D721Med (cell line): ENCODE measurements at regions not wholly inside any gene's neighbourhood (a gene's known extent, or its start where the extent isn't known, plus 50 kb on each side); places are given as distances from the start of the nearest gene placed in this dataset.

ENCODE experiments used
- DNase-seq: peaks from one replicate; pipeline ENCODE4 v3.0.0; 2011; ENCODE audit warnings: low spot score; ENCODE audit not compliant: insufficient read length
- FAIRE-seq: peaks from 2 replicates; lab custom pipeline; 2011; peaks lifted over from hg19 to GRCh38; lab: Jason Lieb, UNC
- TF ChIP-seq, protein P1 (sequence below): IDR thresholded peaks from 2 replicates; pipeline ENCODE4 v1.5.1; 2012; ENCODE audit warnings: mild to moderate bottlenecking, control low read depth; ENCODE audit not compliant: insufficient read depth; ENCODE audit errors: missing control alignments

DNA sequence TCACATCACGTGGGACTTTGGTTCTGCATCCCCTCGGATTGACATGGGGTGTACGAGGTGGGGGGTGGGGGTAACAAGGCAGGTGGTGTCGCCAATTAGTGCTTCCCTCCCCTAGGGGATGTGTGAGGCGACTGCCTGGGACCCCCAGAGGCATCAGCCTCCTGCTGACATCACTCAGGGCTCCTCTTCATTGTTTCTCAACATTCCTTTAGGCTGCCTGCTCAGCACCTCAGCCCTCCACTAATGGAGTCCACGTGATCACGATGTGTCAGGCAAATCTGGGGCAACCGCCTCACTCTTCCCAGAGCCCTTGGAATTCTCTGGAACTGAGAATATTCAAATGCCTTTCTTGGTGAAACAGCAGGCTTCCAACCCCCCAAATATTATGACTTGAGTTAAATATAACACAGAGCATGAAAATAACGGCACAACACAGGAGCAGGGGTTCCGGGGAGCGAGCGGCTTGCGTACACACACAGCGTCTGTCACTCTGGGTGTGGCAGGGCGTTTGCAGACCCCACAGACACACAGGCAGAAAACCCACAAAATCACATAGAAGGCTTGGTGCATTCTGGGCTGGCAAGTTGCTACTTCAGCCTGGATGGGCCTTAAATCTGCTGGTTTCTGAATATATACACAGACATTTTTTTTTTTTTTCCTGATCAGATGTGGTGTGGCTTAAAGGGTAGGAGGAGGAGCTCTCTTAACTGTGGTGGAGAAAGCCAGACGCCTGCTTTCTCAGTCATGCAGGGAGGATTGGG, 170.1 kb upstream of the CADM1 start:
- no peak for DNase-seq

DNA sequence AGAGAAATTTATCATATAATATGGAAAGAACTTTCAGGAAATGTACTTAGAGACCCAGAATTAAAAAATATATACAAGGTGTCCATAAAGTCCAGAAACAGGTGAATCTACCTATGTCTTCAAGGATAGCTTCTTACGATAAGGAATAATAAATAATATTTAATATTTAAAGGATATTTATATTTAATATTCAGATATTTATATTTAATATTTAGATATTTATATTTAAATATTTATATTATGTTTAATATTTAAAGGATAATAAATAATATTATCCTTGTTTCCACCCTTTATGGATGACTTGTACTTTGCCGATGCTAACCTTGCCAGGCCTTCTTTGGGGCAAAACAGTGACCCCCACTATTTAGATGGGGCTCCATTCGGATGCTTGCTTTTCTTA, 169.5 kb upstream of the CADM1 start:
- no peak for DNase-seq
- no peak for FAIRE-seq
- TF ChIP-seq, protein P1, sequence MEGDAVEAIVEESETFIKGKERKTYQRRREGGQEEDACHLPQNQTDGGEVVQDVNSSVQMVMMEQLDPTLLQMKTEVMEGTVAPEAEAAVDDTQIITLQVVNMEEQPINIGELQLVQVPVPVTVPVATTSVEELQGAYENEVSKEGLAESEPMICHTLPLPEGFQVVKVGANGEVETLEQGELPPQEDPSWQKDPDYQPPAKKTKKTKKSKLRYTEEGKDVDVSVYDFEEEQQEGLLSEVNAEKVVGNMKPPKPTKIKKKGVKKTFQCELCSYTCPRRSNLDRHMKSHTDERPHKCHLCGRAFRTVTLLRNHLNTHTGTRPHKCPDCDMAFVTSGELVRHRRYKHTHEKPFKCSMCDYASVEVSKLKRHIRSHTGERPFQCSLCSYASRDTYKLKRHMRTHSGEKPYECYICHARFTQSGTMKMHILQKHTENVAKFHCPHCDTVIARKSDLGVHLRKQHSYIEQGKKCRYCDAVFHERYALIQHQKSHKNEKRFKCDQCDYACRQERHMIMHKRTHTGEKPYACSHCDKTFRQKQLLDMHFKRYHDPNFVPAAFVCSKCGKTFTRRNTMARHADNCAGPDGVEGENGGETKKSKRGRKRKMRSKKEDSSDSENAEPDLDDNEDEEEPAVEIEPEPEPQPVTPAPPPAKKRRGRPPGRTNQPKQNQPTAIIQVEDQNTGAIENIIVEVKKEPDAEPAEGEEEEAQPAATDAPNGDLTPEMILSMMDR = no peak

More for the DNA sequence above, 170.1 kb upstream of the CADM1 start:
- TF ChIP-seq, protein P1 = no peak
- no peak for FAIRE-seq

DNA sequence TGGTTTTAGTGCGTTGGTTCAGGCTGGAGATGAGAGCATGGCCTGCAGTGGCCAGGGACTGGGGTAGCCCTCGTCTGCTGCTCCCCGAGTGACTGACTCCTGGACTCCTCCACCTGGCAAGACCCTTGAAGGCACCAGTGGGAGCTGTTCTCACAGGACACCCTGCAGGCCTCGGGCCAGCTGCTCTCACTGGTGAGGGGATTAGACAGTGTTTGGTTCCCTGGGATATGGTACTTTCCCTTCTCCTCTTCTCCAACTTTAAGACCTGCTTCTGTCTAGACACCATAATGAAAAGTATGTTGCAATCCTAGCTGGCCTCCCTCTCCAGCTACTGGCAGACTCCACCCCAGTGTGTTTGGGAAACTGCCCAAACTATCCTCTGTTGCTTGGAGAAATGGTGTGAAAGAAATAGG, 168.8 kb upstream of the CADM1 start:
- TF ChIP-seq, protein P1 = peak; percentile 7
- FAIRE-seq = no peak
- no peak for DNase-seq

DNA sequence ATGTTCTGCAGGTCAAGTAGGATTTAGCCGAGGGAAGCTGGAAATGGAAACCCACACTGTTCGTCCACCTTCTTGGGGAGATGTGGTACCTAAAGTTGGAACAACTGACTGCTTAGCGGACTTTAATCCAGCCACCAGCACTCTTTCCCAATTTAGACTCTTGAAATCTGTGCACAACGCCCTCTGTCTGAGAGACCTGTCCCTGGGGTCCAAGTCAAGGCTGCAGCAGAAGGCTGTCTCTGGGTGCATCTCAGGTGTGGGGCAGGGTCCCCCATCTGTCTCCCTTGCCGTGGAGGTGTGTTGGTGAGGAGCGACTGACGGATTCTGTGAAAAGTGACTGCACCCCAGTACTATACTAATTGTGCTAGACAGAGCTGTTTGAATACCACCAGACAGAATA, 168.2 kb upstream of the CADM1 start:
- no peak for DNase-seq
- TF ChIP-seq, protein P1 = peak; percentile 38
- no peak for FAIRE-seq

DNA sequence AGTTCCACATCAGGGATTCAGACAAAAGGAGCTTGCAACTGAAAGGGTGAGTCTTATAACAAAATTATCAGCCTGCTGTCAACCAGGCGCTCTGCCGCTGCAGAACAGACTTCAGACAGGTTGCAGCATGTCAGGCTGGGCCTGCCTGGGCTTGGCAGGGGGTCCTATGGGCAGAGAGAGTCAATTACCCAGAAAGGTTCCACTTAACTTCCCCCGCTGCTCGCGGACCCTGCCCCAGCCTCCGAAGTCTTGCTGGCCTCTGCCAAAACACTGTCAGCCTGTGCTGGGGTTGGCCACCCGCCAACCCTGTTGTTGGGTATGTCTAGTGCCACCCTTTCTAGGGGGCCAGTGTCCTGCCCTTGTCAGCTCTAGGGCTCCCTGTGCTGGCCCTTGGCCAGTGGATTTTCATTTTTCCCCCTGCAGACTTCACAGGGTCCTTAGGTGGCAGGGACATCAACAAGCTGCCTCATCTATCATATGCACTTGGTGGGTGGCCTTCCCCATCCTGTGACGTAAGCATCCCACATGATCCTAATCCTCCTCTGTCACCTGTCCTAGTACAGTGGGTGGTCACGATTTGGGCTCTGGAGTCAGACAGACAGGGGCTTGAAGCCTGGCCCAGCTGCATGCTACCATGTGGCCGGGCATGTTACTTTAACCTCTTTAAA, 166.5 kb upstream of the CADM1 start:
- no peak for DNase-seq
- FAIRE-seq = no peak

DNA sequence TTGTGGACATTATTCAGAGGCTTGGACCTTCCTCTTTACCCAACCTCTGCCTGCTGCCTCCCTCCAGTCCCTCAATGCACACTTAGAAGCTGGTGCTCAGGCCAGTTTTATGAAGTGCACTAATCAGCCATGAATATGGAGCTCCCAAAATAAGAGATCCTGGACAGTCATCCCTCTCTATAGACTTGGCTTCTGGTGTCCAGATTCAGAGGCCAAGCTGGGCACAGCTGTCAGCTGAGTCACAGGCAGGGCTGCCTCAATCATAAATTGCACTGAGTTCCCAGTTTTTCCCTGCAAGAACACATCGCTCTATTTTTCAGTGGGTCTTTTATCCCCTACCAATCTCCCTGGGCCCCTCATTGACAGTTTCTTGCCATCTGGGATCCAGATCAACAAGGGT, 161.7 kb upstream of the CADM1 start:
- DNase-seq (no peak), FAIRE-seq (no peak)
- TF ChIP-seq, protein P1 = no peak

More for the DNA sequence above, 166.5 kb upstream of the CADM1 start:
- TF ChIP-seq, protein P1 = no peak

DNA sequence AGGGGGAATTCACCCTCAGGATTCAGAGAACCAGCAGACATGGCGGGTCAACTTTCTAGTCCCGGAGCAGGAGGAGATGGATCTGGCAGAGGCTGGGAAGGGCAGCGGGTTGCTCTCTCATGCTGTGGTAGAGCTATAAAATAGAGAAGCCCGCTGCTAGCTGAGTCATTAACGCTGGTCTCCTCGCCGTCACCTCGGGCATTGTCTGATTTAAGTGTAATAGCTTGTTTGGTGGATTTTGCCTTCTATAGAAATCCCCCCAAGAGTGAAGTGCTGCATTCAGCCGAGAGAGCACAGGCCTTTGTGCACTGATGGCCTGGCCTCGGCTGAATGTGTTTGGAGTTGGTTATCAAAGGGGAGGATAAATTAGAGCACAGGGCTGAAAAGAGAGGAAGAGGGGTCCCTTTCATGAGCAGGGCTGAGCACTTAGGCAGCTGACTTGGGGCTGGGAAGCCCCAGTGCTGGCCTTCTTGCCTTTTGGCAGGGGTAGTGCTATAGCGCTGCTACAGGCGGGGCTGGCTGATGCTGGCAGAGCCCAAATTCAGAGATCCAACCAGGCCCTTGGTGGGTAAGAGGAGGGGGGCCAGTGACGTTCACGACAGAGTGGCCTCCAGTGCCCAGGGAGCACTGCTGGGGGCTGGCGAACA, 161.1 kb upstream of the CADM1 start:
- TF ChIP-seq, protein P1 = no peak
- DNase-seq (no peak), FAIRE-seq (no peak)
